BJ (cell line): ENCODE measurements at regions not wholly inside any gene's neighbourhood (a gene's known extent, or its start where the extent isn't known, plus 50 kb on each side); places are given as distances from the start of the nearest gene placed in this dataset.

Experiments used
- CTCF ChIA-PET: fragments of 350-600 bp; formaldehyde crosslinking; extraction: SDS; loops from one replicate; lab custom pipeline; 2021; ENCODE audit warnings: antibody characterized with exemption, inconsistent platforms; lab: Yijun Ruan, JAX
- POLR2A ChIA-PET: fragments of 300-600 bp; sonication (Branson Sonifier 250); formaldehyde crosslinking; extraction: SDS; loops from one replicate; lab custom pipeline; 2021; ENCODE audit warnings: antibody characterized with exemption; lab: Charles Lee
- DNase-seq: peaks from one replicate; pipeline ENCODE4 v3.0.0-alpha.2; 2011; ENCODE audit warnings: low read depth
- H3K27me3 ChIP-seq: 2 replicates; pipeline ENCODE4 v1.6.0; 2011; ENCODE audit warnings: low read length; ENCODE audit not compliant: control insufficient read depth, insufficient read depth
- H3K36me3 ChIP-seq: 2 replicates; pipeline ENCODE4 v1.5.1; 2011; ENCODE audit warnings: low read length; ENCODE audit not compliant: control insufficient read depth, insufficient read depth
- H3K4me3 ChIP-seq: 2 replicates; pipeline ENCODE4 v1.5.1; 2011; ENCODE audit warnings: low read depth, mild to moderate bottlenecking, control low read depth, low read length
- CTCF ChIP-seq: IDR thresholded peaks from 2 replicates; pipeline ENCODE4 v1.5.1; 2011; ENCODE audit warnings: low read depth, mild to moderate bottlenecking, control low read depth, inconsistent platforms, low read length, moderate library complexity; ENCODE audit not compliant: insufficient read depth

GRCh38 chr15:96586901-96587300, 256.4 kb downstream of the NR2F2 start:
- ChIA-PET POLR2A (no interaction called here), CTCF (interaction anchor here (0.8 kb wide), 1 partner anchor 229 kb away, joined by 3 read pairs; no protein-coding TSS in a partner anchor)
- Histone ChIP-seq H3K27me3 (peaks cover 2% of the 10 kb centered on the region; the same call in 1 of the 2 replicates), H3K4me3 (no peak overlapping the region), H3K36me3 (no peaks in the 10 kb centered on the region)
- TF ChIP-seq CTCF = no peak
- no peak for DNase-seq

GRCh38 chr15:96589864-96590263, 259.4 kb downstream of the NR2F2 start:
- peaks cover 2% of the 10 kb centered on the region; the same call in 1 of the 2 replicates for H3K27me3 ChIP-seq
- no peak for TF ChIP-seq CTCF
- DNase-seq = no peak
- H3K4me3 ChIP-seq = no peak overlapping the region
- CTCF ChIA-PET = no interaction called here
- no peaks in the 10 kb centered on the region for H3K36me3 ChIP-seq
- POLR2A ChIA-PET = no interaction called here

- peaks cover 2% of the 10 kb centered on the region; the same call in 1 of the 2 replicates for H3K27me3 ChIP-seq
- POLR2A ChIA-PET = no interaction called here
- no peaks in the 10 kb centered on the region for H3K36me3 ChIP-seq
- CTCF ChIA-PET = no interaction called here
- DNase-seq = no peak
- TF ChIP-seq CTCF = no peak
- no peak overlapping the region for H3K4me3 ChIP-seq
These were observed 263.2 kb downstream of the NR2F2 start for GRCh38 chr15:96593735-96594134.

GRCh38 chr15:96595951-96596350, 265.5 kb downstream of the NR2F2 start:
- ChIA-PET POLR2A (no interaction called here), CTCF (no interaction called here)
- no peak overlapping the region for H3K4me3 ChIP-seq
- no peaks in the 10 kb centered on the region for H3K36me3 ChIP-seq
- no peak for TF ChIP-seq CTCF
- H3K27me3 ChIP-seq = no peaks in the 10 kb centered on the region
- DNase-seq = no peak

GRCh38 chr15:96598514-96598913, 268.0 kb downstream of the NR2F2 start:
- TF ChIP-seq CTCF = no peak
- no peak for DNase-seq
- Histone ChIP-seq H3K4me3 (no peak overlapping the region), H3K36me3 (no peaks in the 10 kb centered on the region), H3K27me3 (no peaks in the 10 kb centered on the region)
- CTCF ChIA-PET = no interaction called here
- POLR2A ChIA-PET = no interaction called here
